ENCODE measurements at regions not wholly inside any gene's neighbourhood (a gene's known extent, or its start where the extent isn't known, plus 50 kb on each side); places are given as distances from the start of the nearest gene placed in this dataset.
A peak's percentile ranks its signal among the peaks of the same experiment; 100 is the strongest.

DNA sequence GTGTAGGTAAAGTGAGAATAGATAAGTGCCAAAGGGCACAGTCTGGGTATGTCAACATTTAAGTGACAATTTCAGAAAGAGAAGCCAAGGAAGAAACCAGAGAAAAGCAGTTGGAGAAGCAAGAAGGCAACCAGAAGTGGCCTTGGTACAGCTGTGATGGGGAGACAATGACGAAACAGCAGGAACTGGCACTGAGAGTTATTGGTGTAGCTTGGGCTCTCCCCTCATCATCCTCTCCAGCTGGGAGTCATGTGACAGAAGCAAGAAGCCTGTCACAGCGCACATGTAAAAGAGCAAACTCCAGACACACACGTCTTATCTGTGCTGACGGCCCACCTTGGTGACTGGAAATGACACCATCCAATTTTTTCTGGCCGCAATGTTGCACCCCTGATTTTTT, 203.3 kb upstream of the NUDT4 start:
- intact Hi-C loops (cut with DNase I, micrococcal nuclease) = no loop called here
- peaks cover 22% of the 10 kb centered on the region for H3K4me1 ChIP-seq (ENCODE audit: low read depth)
- DNase-seq = no peak
- peak; percentile 30 for ATAC-seq
- H3K4me3 ChIP-seq = no peak overlapping the region
- TF ChIP-seq, protein P1, sequence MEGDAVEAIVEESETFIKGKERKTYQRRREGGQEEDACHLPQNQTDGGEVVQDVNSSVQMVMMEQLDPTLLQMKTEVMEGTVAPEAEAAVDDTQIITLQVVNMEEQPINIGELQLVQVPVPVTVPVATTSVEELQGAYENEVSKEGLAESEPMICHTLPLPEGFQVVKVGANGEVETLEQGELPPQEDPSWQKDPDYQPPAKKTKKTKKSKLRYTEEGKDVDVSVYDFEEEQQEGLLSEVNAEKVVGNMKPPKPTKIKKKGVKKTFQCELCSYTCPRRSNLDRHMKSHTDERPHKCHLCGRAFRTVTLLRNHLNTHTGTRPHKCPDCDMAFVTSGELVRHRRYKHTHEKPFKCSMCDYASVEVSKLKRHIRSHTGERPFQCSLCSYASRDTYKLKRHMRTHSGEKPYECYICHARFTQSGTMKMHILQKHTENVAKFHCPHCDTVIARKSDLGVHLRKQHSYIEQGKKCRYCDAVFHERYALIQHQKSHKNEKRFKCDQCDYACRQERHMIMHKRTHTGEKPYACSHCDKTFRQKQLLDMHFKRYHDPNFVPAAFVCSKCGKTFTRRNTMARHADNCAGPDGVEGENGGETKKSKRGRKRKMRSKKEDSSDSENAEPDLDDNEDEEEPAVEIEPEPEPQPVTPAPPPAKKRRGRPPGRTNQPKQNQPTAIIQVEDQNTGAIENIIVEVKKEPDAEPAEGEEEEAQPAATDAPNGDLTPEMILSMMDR (IDR thresholded peaks at IDR 0.05) = no peak
- no peaks in the 10 kb centered on the region for H3K36me3 ChIP-seq (ENCODE audit: low read depth)
- no peaks in the 10 kb centered on the region for H3K9me3 ChIP-seq

DNA sequence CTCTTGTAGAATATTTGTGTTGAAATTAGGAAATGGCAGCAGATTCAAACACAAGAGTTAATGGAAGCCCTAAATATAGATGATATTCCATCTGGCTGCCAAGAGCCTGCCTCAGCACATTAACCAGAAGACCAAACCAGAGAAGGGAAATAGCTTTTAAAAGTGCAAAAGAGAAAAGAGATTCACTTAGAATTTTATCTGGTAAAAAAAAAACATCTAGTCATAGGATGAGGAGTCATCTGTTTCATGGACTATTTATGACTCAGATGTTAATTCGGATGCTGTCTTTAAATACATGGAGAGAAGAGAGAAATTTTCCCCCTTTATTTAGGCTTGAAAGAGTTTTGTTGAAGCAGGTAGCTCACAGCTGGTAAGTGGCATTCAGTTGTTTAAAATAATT, 201.6 kb upstream of the NUDT4 start:
- ATAC-seq = no peak
- Histone ChIP-seq H3K9me3 (no peaks in the 10 kb centered on the region), H3K36me3 (ENCODE audit: low read depth) (no peaks in the 10 kb centered on the region), H3K4me1 (ENCODE audit: low read depth) (peaks cover 22% of the 10 kb centered on the region), H3K4me3 (no peak overlapping the region)
- TF ChIP-seq, protein P1 (IDR thresholded peaks at IDR 0.05) = no peak
- intact Hi-C loops (cut with DNase I, micrococcal nuclease) = no loop called here
- DNase-seq = no peak

DNA sequence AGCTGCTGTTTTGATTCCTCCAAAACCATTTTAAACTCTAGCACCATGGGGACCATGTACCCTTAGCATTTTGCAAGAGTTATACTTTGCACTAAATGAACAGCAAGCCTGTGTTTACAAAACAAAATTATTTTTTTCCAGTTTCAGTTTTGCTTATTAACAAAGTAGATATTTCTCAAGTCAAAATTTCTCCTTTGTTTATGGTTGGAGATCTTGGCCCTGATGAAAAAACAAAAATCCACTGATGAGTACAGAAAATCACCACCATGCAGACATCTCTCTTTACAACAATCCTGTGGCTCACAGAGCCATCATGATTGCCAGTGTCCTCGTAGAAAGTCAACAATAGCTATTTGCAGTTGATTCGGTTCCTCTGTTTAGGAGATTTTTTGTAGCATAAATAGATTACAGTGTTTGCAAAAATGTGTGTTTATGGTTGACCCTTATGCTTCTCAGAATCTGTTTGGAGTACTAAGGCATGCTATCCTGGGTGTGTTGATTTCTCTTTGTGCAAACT, 201.1 kb upstream of the NUDT4 start:
- Histone ChIP-seq H3K9me3 (no peaks in the 10 kb centered on the region), H3K4me1 (ENCODE audit: low read depth) (peaks cover 22% of the 10 kb centered on the region), H3K36me3 (ENCODE audit: low read depth) (no peaks in the 10 kb centered on the region), H3K4me3 (no peak overlapping the region)
- intact Hi-C loops (cut with DNase I, micrococcal nuclease) = no loop called here
- TF ChIP-seq, protein P1 (IDR thresholded peaks at IDR 0.05) = no peak
- DNase-seq = no peak
- ATAC-seq = no peak

DNA sequence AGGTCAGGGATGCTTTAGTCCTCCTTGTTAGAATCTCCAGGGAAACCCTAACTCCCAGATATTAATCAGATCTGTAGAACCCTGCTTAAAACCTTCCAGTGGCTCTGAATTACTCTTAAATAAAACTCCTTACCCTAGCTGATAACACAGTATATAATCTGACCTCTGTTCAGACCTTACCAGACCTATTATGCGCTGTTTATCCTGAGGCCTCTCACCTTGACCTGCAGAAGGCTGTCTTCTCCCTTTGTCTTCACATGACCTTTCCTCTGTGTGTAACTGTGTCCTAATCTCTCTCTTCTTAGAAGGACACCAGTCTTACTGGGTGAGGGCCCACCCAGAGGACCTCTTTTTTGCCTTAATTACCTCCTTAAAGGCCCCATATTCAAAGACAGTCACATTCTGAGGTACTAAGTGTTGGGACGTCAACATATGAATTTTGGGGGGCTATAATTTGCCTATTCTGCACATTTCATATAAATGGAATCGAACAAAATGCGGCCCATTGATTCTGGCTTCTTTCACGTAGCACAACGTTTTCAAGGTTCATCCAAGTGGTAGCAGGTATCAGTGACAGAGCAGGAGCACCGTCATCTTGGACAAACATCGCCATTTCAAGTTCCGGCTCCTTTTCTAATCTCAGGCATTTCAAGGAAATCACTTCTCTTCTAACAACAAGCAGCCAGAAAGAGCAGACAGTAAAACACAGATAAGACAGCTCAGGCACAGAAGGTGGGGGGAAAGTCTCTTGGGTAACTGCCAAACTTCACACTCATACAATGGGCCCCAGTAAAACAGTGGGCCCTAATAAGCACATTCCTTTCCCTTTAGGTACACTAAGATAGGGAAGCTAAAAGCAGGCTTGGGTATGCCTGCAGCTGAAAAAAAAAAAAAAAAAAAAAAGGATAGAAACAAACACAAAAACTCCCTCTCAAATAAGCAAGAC, 200.2 kb upstream of the NUDT4 start:
- Histone ChIP-seq H3K9me3 (no peaks in the 10 kb centered on the region), H3K4me1 (ENCODE audit: low read depth) (peaks cover 22% of the 10 kb centered on the region), H3K4me3 (no peak overlapping the region), H3K36me3 (ENCODE audit: low read depth) (no peaks in the 10 kb centered on the region)
- intact Hi-C loops (cut with DNase I, micrococcal nuclease) = no loop called here
- TF ChIP-seq, protein P1 (IDR thresholded peaks at IDR 0.05) = no peak
- DNase-seq (no peak), ATAC-seq (peak; percentile 4)

DNA sequence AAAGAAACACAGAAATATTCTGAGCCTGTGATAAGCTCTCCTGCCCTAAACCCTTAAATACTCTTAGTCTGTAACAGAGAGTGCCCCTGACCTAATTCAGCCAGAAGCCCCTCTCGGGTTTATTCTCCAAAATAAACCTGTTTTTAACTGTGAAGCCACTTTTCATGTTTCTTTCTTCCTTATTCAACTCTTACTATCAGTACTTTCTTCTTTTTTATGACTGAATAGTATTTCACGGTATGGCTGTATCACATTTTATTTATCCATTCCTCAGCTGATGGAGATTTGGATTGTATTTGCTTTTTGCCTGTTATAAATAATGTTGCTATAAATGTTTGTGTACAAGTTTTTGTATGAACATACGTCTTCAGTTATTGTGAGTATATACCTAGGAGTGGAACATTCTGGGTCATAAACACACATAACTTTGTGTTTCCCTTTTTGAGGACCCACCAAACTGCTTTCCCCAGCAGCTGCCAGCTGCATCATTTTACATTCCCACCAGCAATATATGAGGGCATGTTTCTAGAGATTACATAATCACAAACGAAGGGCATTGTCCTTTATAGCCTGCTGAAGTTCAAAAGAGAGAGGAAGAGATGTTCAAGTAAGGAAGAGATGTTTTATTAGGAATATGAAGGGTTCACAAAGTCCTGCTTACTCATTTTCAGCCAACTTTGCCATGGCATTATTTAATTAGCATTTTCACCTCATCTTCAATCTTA, 199.4 kb upstream of the NUDT4 start:
- Histone ChIP-seq H3K36me3 (ENCODE audit: low read depth) (no peaks in the 10 kb centered on the region), H3K9me3 (no peaks in the 10 kb centered on the region), H3K4me3 (no peak overlapping the region), H3K4me1 (ENCODE audit: low read depth) (peaks cover 22% of the 10 kb centered on the region)
- intact Hi-C loops (cut with DNase I, micrococcal nuclease) = no loop called here
- no peak for DNase-seq
- ATAC-seq = peak; percentile 85
- TF ChIP-seq, protein P1 (IDR thresholded peaks at IDR 0.05) = no peak

Measured in mucosa of descending colon (tissue), 3 donors.